ENCODE measurements at regions not wholly inside any gene's neighbourhood (a gene's known extent, or its start where the extent isn't known, plus 50 kb on each side); places are given as distances from the start of the nearest gene placed in this dataset.

- TF ChIP-seq RAD21 (IDR thresholded peaks at IDR 0.05; ENCODE audit: low read depth) (no peak), USF1 (IDR thresholded peaks at IDR 0.05) (no peak), TEAD4 (IDR thresholded peaks at IDR 0.05) (no peak), MAX (IDR thresholded peaks at IDR 0.05) (no peak), EP300 (IDR thresholded peaks at IDR 0.05; ENCODE audit: borderline replicate concordance) (no peak; the same call in 1 of the 2 replicates)
These were observed 167.1 kb upstream of the OLFM3 start for GRCh38 chr1:102163799-102164198.
